WI38 (cell line): ENCODE measurements at regions not wholly inside any gene's neighbourhood (a gene's known extent, or its start where the extent isn't known, plus 50 kb on each side); places are given as distances from the start of the nearest gene placed in this dataset.
"Not testable (repeated sequence)": the region's sequence is repeated elsewhere in the genome, so short reads cannot be mapped to it uniquely, and the experiment has no call there.

Experiments used
- H3K4me3 ChIP-seq: 2 replicates; pipeline ENCODE4 v1.5.1; 2011; ENCODE audit warnings: low read depth, mild to moderate bottlenecking, control low read depth, low read length
- TF ChIP-seq, protein P1 (sequence below): IDR thresholded peaks from 2 replicates; pipeline ENCODE4 v1.5.1; 2012; ENCODE audit warnings: low read depth, mild to moderate bottlenecking, control low read depth, low read length

DNA sequence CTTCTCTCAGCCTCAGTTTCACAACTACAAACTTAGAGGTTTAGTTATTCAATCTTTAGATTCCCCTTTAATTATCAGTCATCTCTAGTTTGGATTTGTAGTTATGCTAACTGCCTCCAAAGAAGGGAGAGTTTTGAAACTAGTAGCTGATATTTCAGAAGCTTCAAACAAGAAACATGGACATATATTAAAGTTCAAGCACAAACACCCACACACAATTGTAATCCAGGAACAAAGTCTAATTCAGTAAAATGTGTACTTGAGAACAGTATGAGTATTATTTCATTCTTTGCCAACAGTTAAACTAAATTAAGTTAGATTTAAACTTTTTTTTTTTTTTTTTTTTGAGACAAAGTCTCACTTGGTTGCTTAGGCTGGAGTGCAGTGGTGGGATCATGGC lies 71.2 kb upstream of the ABCA1 start:
- no peak overlapping the region for H3K4me3 ChIP-seq
- TF ChIP-seq, protein P1, sequence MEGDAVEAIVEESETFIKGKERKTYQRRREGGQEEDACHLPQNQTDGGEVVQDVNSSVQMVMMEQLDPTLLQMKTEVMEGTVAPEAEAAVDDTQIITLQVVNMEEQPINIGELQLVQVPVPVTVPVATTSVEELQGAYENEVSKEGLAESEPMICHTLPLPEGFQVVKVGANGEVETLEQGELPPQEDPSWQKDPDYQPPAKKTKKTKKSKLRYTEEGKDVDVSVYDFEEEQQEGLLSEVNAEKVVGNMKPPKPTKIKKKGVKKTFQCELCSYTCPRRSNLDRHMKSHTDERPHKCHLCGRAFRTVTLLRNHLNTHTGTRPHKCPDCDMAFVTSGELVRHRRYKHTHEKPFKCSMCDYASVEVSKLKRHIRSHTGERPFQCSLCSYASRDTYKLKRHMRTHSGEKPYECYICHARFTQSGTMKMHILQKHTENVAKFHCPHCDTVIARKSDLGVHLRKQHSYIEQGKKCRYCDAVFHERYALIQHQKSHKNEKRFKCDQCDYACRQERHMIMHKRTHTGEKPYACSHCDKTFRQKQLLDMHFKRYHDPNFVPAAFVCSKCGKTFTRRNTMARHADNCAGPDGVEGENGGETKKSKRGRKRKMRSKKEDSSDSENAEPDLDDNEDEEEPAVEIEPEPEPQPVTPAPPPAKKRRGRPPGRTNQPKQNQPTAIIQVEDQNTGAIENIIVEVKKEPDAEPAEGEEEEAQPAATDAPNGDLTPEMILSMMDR: no peak

GRCh38 chr9:105000529-105000928 lies 72.6 kb upstream of the ABCA1 start:
- H3K4me3 ChIP-seq: not testable (repeated sequence)

GRCh38 chr9:105004466-105005090 lies 76.6 kb upstream of the ABCA1 start:
- H3K4me3 ChIP-seq: no peak overlapping the region
- TF ChIP-seq, protein P1: no peak

GRCh38 chr9:105005186-105005585 lies 77.2 kb upstream of the ABCA1 start:
- no peak overlapping the region for H3K4me3 ChIP-seq
- TF ChIP-seq, protein P1: no peak

DNA sequence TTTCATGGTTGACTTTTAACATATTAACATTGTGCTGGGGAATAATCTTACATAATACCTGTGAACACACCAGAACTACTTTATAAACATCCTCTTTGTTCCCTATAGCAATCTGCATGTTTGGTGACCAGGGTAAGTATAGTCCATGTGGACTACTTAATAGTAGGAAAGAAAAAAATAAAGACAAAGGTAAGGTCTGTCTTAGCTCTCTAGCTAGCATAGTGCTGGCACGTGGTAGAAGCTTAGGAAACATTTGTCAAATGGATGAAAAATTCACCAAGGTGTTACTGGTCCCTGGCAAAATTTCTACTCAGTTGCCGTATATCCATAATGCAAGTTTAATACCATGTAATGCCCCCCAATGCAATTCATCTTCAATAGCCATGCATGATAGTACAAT lies 78.6 kb upstream of the ABCA1 start:
- TF ChIP-seq, protein P1: no peak
- H3K4me3 ChIP-seq: no peak overlapping the region

- TF ChIP-seq, protein P1: no peak
- H3K4me3 ChIP-seq: no peak overlapping the region
Observed at GRCh38 chr9:105007143-105007542, 79.2 kb upstream of the ABCA1 start.

DNA sequence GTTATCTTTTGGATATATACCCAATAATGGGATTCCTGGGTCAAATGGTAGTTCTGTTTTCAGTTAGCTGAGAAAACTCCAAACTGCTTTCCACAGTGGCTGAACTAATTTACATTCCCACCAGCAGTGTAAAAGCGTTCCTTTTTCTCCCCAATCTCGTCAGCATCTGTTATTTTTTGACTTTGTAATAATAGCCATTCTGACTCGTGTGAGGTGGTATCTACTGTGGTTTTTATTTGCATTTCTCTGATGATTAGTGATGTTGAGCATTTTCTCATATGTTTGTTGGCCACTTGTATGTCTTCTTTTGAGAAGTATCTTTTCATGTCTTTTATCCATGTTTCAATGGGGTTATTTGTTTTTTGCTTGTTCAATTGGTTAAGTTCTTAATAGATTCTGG lies 82.1 kb upstream of the ABCA1 start:
- not testable (repeated sequence) for H3K4me3 ChIP-seq

DNA sequence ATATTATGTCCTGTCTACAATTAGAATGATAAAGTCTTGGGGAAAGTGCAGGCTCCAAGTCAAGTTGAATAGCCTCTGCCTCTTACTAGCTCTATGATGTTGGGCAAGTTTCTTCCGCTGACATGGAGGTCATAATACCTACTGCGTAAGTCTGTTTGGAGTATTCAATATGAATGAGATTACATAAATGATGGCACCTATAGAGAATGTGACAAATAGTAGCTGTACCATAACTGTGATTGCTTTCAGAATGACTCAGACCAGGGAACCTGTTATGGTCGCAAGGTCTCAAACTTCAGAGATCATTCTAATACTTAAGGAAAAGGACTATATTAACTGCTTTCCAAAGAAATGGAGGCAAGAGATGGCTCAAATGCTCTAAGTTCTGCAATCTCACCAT lies 94.0 kb upstream of the ABCA1 start:
- TF ChIP-seq, protein P1: no peak
- H3K4me3 ChIP-seq: no peak overlapping the region

DNA sequence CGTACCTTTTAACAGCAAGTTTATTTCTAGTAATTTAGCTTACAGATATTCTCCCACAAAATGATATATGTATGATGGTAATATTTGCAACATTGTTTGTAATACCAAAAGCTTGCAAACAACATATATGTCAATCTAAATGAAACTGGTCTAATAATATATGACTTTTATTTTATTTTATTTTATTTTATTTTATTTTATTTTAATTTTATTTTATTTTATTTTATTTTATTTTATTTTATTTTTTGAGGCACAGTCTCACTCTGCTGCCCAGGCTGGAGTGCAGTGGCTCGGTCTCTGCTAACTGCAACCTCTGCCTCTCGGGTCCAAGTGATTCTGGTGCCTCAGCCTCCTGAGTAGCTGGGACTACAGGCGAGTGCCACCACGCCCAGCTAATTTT lies 94.6 kb upstream of the ABCA1 start:
- H3K4me3 ChIP-seq: not testable (repeated sequence)
